Medulla oblongata (tissue), 1 donor: ENCODE measurements at regions not wholly inside any gene's neighbourhood (a gene's known extent, or its start where the extent isn't known, plus 50 kb on each side); places are given as distances from the start of the nearest gene placed in this dataset.

Experiments
- DNase-seq: peaks from one replicate; pipeline ENCODE4 v3.0.0-alpha.2; 2015; ENCODE audit errors: extremely low spot score

- no peak for DNase-seq
Measured at GRCh38 chr5:39476843-39477220, 52.1 kb upstream of the DAB2 start.

- DNase-seq: no peak
Measured at GRCh38 chr5:39475881-39476842, 51.4 kb upstream of the DAB2 start.

GRCh38 chr5:39475159-39475571, 50.4 kb upstream of the DAB2 start:
- no peak for DNase-seq
